ENCODE measurements at regions not wholly inside any gene's neighbourhood (a gene's known extent, or its start where the extent isn't known, plus 50 kb on each side); places are given as distances from the start of the nearest gene placed in this dataset.

DNA sequence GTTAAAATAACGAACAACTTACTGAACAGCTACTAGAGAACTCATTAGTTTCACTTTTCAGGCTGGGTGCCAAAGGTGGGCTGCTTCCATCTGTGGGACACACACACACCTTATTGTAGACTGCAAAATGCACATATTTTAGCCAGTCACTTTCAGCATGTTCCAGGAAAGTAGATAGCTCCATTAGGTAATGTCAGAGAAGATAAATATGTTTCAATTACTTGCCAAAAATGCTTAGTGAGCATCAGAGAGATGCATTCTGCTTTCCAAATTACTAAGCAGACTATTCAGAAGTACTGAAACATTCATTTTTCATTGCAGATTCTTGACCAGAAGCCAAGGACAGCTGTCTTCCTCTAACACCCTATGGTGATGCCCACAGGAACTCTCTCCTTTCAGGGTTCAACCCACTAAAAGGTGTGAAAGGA, 56.2 kb upstream of the APC start:
- no peak for TF ChIP-seq CTCF (IDR thresholded peaks at IDR 0.05)
- no peak for TF ChIP-seq RELA (CRISPR knock-in tag; IDR thresholded peaks at IDR 0.05; ENCODE audit: borderline replicate concordance)
- TF ChIP-seq ZNF423 (CRISPR knock-in tag; IDR thresholded peaks at IDR 0.05), result no peak
- TF ChIP-seq, protein P1, sequence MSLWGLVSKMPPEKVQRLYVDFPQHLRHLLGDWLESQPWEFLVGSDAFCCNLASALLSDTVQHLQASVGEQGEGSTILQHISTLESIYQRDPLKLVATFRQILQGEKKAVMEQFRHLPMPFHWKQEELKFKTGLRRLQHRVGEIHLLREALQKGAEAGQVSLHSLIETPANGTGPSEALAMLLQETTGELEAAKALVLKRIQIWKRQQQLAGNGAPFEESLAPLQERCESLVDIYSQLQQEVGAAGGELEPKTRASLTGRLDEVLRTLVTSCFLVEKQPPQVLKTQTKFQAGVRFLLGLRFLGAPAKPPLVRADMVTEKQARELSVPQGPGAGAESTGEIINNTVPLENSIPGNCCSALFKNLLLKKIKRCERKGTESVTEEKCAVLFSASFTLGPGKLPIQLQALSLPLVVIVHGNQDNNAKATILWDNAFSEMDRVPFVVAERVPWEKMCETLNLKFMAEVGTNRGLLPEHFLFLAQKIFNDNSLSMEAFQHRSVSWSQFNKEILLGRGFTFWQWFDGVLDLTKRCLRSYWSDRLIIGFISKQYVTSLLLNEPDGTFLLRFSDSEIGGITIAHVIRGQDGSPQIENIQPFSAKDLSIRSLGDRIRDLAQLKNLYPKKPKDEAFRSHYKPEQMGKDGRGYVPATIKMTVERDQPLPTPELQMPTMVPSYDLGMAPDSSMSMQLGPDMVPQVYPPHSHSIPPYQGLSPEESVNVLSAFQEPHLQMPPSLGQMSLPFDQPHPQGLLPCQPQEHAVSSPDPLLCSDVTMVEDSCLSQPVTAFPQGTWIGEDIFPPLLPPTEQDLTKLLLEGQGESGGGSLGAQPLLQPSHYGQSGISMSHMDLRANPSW (CRISPR knock-in tag; conservative IDR thresholded peaks at IDR 0.05; ENCODE audit: low read depth), result no peak
- no peak for TF ChIP-seq SMAD4 (CRISPR knock-in tag; IDR thresholded peaks at IDR 0.05)
- TF ChIP-seq GABPB1 (CRISPR knock-in tag; IDR thresholded peaks at IDR 0.05), result no peak

Measured in WTC11 (cell line).